Vagina (tissue), 2 donors: ENCODE measurements at regions not wholly inside any gene's neighbourhood (a gene's known extent, or its start where the extent isn't known, plus 50 kb on each side); places are given as distances from the start of the nearest gene placed in this dataset.

ENCODE experiments used
- POLR2A ChIP-seq, 2 donors: fragments of 450-650 bp; IDR thresholded peaks; one replicate each; pipeline ENCODE4 v1.6.1; 2017; ENCODE audit warnings: antibody characterized with exemption in 2 of 2, mild to moderate bottlenecking in 2 of 2, moderate library complexity in 2 of 2
- POLR2AphosphoS5 ChIP-seq, 2 donors: sonication (generic); formaldehyde crosslinking; IDR thresholded peaks; one replicate each; pipeline ENCODE4 v1.9.0; 2017; ENCODE audit warnings: antibody characterized with exemption in 2 of 2, mild to moderate bottlenecking in 2 of 2, low read depth in 1 of 2; ENCODE audit not compliant: insufficient read depth in 1 of 2

- TF ChIP-seq POLR2A (IDR thresholded peaks at IDR 0.05) = no peak
- no peak for TF ChIP-seq POLR2AphosphoS5 (IDR thresholded peaks at IDR 0.05; ENCODE audit: insufficient read depth in 1 of 2, low read depth in 1 of 2)
Measured at GRCh38 chr1:9180111-9180819, 51.4 kb upstream of the GPR157 start.
